Prostate gland (tissue), 2 donors: ENCODE measurements at regions not wholly inside any gene's neighbourhood (a gene's known extent, or its start where the extent isn't known, plus 50 kb on each side); places are given as distances from the start of the nearest gene placed in this dataset.

Source experiments
- CTCF ChIP-seq, 4 experiments: fragments of 200-600 bp in 2 of 4; fragments of 450-650 bp in 2 of 4; sonication (generic) in 2 of 4; IDR thresholded peaks; 1 replicate in 3 of 4; 2 replicates in 1 of 4; pipeline ENCODE4 v1.5.1; 2016 to 2019; ENCODE audit warnings: antibody characterized with exemption in 4 of 4, mild to moderate bottlenecking in 2 of 4, moderate library complexity in 2 of 4
- POLR2A ChIP-seq: fragments of 450-650 bp; IDR thresholded peaks from one replicate; pipeline ENCODE4 v1.6.1; 2016; ENCODE audit warnings: antibody characterized with exemption, mild to moderate bottlenecking
- POLR2AphosphoS5 ChIP-seq: sonication (generic); formaldehyde crosslinking; IDR thresholded peaks from one replicate; pipeline ENCODE4 v1.6.1; 2017; ENCODE audit warnings: antibody characterized with exemption

GRCh38 chr4:123497340-123497739 is 100.7 kb downstream of the SPRY1 start:
- TF ChIP-seq POLR2A (no peak), POLR2AphosphoS5 (no peak), CTCF (IDR thresholded peaks at IDR 0.05) (no peak)
